CD4-positive, alpha-beta T cell (primary cell): ENCODE measurements at regions not wholly inside any gene's neighbourhood (a gene's known extent, or its start where the extent isn't known, plus 50 kb on each side); places are given as distances from the start of the nearest gene placed in this dataset.

Experiments used
- ATAC-seq: fragments of 200-7000 bp; cut with Tn5 transposase; one replicate; pipeline ENCODE4 v1.10.0; 2022; ENCODE audit warnings: mild to moderate bottlenecking; ENCODE audit not compliant: poor library complexity
- CTCF ChIA-PET: fragments of 350-600 bp; sonication (Branson Sonifier 250); formaldehyde crosslinking; loops from one replicate; lab custom pipeline; 2021; ENCODE audit warnings: antibody characterized with exemption, inconsistent platforms; lab: Charles Lee
- POLR2A ChIA-PET: fragments of 350-600 bp; sonication (Branson Sonifier 250); formaldehyde crosslinking; loops from one replicate; lab custom pipeline; 2021; ENCODE audit warnings: antibody characterized with exemption, inconsistent platforms; lab: Charles Lee
- DNase-seq, 14 experiments: peaks; one replicate each; pipeline ENCODE4 v3.0.0-alpha.2; 2013 to 2020; ENCODE audit warnings: mixed read lengths in 2 of 14
- H3K27ac ChIP-seq, 2 donors: one replicate each; pipeline versions ENCODE4 v1.5.1 to v1.7.0; 2013; ENCODE audit warnings: low read length in 2 of 2, low read depth in 1 of 2, mild to moderate bottlenecking in 1 of 2
- H3K27me3 ChIP-seq, 2 experiments: 1 replicate in 1 of 2; 2 replicates in 1 of 2; pipeline versions ENCODE4 v1.6.1 to v1.7.0; 2013; ENCODE audit warnings: low read length in 2 of 2, control low read depth in 1 of 2, mild to moderate bottlenecking in 1 of 2, moderate library complexity in 1 of 2; ENCODE audit not compliant: insufficient read depth in 2 of 2, control insufficient read depth in 1 of 2
- H3K36me3 ChIP-seq: one replicate; pipeline ENCODE4 v1.6.1; 2013; ENCODE audit warnings: low read length, control low read depth; ENCODE audit not compliant: insufficient read depth
- H3K4me1 ChIP-seq: one replicate; pipeline ENCODE4 v1.6.1; 2013; ENCODE audit warnings: low read length, control low read depth; ENCODE audit not compliant: insufficient read depth
- H3K4me3 ChIP-seq: one replicate; pipeline ENCODE4 v1.5.1; 2013; ENCODE audit warnings: mild to moderate bottlenecking, low read length, moderate library complexity
- H3K9me3 ChIP-seq, 2 experiments: 1 replicate in 1 of 2; 2 replicates in 1 of 2; pipeline versions ENCODE4 v1.6.1 to v1.7.0; 2013; ENCODE audit warnings: low read length in 2 of 2, mild to moderate bottlenecking in 2 of 2, control low read depth in 1 of 2, moderate library complexity in 1 of 2; ENCODE audit not compliant: control insufficient read depth in 1 of 2, insufficient read depth in 1 of 2
- H3K27ac Mint-ChIP-seq: one replicate; pipeline ENCODE4 v1.8.0; 2020; ENCODE audit warnings: mixed read lengths
- H3K27me3 Mint-ChIP-seq: one replicate; pipeline ENCODE4 v1.8.0; 2021; ENCODE audit warnings: mixed read lengths
- H3K36me3 Mint-ChIP-seq: one replicate; pipeline ENCODE4 v1.8.0; 2021; ENCODE audit warnings: low read depth, mixed read lengths
- H3K4me1 Mint-ChIP-seq: one replicate; pipeline ENCODE4 v1.8.0; 2021; ENCODE audit warnings: low read depth, mixed read lengths
- H3K4me3 Mint-ChIP-seq: one replicate; pipeline ENCODE4 v1.8.0; 2020; ENCODE audit warnings: mild to moderate bottlenecking, mixed read lengths
- H3K9me3 Mint-ChIP-seq: one replicate; pipeline ENCODE4 v1.8.0; 2020; ENCODE audit warnings: mixed read lengths
- intact Hi-C, 2 experiments: fragments of 100-400 bp; cut with DNase I in 1 of 2; cut with micrococcal nuclease in 1 of 2; formaldehyde crosslinking; loops; one replicate each; pipeline versions ENCODE4 v1.15.1 to v1.9.0; 2023 to 2025; cut with DNase I, micrococcal nuclease
- TF ChIP-seq, protein P1 (sequence below): fragments of 200-600 bp; IDR thresholded peaks from one replicate; pipeline ENCODE4 v1.8.0; 2022; ENCODE audit warnings: antibody characterized with exemption, mild to moderate bottlenecking

DNA sequence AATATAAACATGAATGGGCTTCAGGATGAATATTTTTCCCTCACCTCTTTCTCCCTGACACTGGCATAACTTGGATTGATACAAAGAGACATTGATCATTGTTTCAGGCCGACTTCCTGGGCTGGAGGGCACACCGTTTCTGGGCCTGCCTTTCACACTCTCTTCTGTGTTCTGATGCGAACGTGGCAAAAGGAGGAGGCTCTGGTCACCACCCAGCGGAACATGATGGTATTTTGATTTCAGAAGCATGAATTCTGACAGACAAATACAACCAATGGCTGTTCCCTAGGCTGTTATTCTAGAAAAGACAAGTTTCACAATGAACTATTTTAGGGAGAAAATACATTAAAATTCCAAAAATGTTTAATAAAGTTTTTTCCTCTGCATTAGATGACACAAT lies 534.5 kb upstream of the MKI67 start:
- peaks cover 5% of the 10 kb centered on the region for H3K9me3 Mint-ChIP-seq
- Histone ChIP-seq H3K27me3 (no peaks in the 10 kb centered on the region), H3K9me3 (peaks cover 0 to 18% of the 10 kb centered on the region in 2 experiments), H3K4me3 (no peak overlapping the region), H3K27ac (no peak overlapping the region), H3K4me1 (no peaks in the 10 kb centered on the region), H3K36me3 (no peaks in the 10 kb centered on the region)
- no peaks in the 10 kb centered on the region for H3K4me1 Mint-ChIP-seq
- ChIA-PET POLR2A (no interaction called here), CTCF (no interaction called here)
- DNase-seq = no peak
- peaks cover 13% of the 10 kb centered on the region for H3K27me3 Mint-ChIP-seq
- H3K27ac Mint-ChIP-seq = no peak overlapping the region
- intact Hi-C loops = no loop called here
- TF ChIP-seq, protein P1, sequence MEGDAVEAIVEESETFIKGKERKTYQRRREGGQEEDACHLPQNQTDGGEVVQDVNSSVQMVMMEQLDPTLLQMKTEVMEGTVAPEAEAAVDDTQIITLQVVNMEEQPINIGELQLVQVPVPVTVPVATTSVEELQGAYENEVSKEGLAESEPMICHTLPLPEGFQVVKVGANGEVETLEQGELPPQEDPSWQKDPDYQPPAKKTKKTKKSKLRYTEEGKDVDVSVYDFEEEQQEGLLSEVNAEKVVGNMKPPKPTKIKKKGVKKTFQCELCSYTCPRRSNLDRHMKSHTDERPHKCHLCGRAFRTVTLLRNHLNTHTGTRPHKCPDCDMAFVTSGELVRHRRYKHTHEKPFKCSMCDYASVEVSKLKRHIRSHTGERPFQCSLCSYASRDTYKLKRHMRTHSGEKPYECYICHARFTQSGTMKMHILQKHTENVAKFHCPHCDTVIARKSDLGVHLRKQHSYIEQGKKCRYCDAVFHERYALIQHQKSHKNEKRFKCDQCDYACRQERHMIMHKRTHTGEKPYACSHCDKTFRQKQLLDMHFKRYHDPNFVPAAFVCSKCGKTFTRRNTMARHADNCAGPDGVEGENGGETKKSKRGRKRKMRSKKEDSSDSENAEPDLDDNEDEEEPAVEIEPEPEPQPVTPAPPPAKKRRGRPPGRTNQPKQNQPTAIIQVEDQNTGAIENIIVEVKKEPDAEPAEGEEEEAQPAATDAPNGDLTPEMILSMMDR = no peak
- ATAC-seq = no peak
- H3K36me3 Mint-ChIP-seq = no peaks in the 10 kb centered on the region
- no peak overlapping the region for H3K4me3 Mint-ChIP-seq

DNA sequence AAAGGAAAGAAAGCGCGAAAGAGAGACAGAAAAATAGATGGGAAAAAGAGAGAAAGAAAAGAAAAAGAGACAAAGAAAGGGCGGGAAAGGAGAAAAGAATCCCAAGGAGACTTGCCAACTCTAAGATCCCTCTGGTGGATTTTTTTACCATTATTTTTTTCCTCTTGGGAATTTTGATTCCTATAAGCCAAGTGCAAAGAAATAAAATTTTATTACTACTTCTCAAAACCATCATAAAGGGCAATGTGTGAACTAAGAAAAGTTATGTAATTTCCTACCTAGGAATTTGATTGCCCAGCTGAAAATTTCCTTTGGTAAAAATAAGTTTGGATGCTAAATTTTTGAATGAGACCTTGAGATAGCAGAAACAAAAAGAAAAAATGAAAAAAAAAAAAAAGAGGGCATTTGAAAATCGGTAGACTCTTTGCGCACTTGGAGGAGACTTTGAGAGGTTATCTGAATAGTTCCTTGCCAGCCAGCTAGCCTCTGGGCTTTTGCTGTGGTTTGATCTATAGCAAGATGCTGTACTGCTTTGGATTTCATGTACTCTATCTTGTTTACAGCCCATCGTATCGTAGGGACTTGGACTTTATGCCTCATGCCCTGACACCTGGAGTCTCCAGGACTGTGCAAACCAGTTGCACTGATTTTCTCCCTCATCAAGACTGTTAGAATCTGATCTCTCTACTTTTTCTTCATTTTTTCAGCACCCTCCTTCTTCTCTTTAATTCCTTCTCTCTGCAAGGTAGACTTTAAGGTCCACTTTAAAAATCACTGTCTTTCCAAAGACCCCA lies 535.4 kb upstream of the MKI67 start:
- TF ChIP-seq, protein P1 = no peak
- H3K9me3 ChIP-seq = peaks cover 0 to 18% of the 10 kb centered on the region in 2 experiments
- Mint-ChIP-seq H3K27ac (no peak overlapping the region), H3K36me3 (no peaks in the 10 kb centered on the region), H3K4me1 (no peaks in the 10 kb centered on the region), H3K27me3 (peaks cover 13% of the 10 kb centered on the region), H3K4me3 (no peak overlapping the region), H3K9me3 (peaks cover 5% of the 10 kb centered on the region)
- ChIA-PET CTCF (no interaction called here), POLR2A (no interaction called here)
- H3K27me3 ChIP-seq = no peaks in the 10 kb centered on the region
- H3K27ac ChIP-seq = no peak overlapping the region
- intact Hi-C loops = no loop called here
- no peak for DNase-seq
- no peak for ATAC-seq
- H3K36me3 ChIP-seq = no peaks in the 10 kb centered on the region
- H3K4me3 ChIP-seq = no peak overlapping the region
- no peaks in the 10 kb centered on the region for H3K4me1 ChIP-seq

- ChIA-PET POLR2A (no interaction called here), CTCF (no interaction called here)
- Mint-ChIP-seq H3K27ac (no peak overlapping the region), H3K9me3 (peaks cover 5% of the 10 kb centered on the region), H3K36me3 (no peaks in the 10 kb centered on the region), H3K4me3 (no peak overlapping the region), H3K4me1 (no peaks in the 10 kb centered on the region), H3K27me3 (peaks cover 13% of the 10 kb centered on the region)
- H3K9me3 ChIP-seq = peaks cover 0 to 15% of the 10 kb centered on the region in 2 experiments
- intact Hi-C loops = no loop called here
- TF ChIP-seq, protein P1 = no peak
- DNase-seq (no peak), ATAC-seq (no peak)
- no peak overlapping the region for H3K4me3 ChIP-seq
- H3K27ac ChIP-seq = no peak overlapping the region
- no peaks in the 10 kb centered on the region for H3K4me1 ChIP-seq
- H3K27me3 ChIP-seq = no peaks in the 10 kb centered on the region
- H3K36me3 ChIP-seq = no peaks in the 10 kb centered on the region
These were observed 536.3 kb upstream of the MKI67 start for GRCh38 chr10:128662520-128662919.
